GM21529 (cell line): ENCODE measurements at regions not wholly inside any gene's neighbourhood (a gene's known extent, or its start where the extent isn't known, plus 50 kb on each side); places are given as distances from the start of the nearest gene placed in this dataset.

Source experiments
- ATAC-seq: cut with Tn5 transposase; IDR thresholded peaks from one replicate; pipeline ENCODE4 v1.9.1; 2021; ENCODE audit not compliant: unreplicated experiment

GRCh38 chr6:40724886-40725285, 137.7 kb upstream of the LRFN2 start:
- ATAC-seq = no peak

- no peak for ATAC-seq
These were observed 136.8 kb upstream of the LRFN2 start for GRCh38 chr6:40723967-40724366.

GRCh38 chr6:40722553-40723258, 135.5 kb upstream of the LRFN2 start:
- no peak for ATAC-seq

GRCh38 chr6:40722091-40722490, 134.9 kb upstream of the LRFN2 start:
- no peak for ATAC-seq

GRCh38 chr6:40721271-40721952, 134.2 kb upstream of the LRFN2 start:
- no peak for ATAC-seq

- ATAC-seq = no peak
These were observed 133.2 kb upstream of the LRFN2 start for GRCh38 chr6:40720375-40720748.

- ATAC-seq = peak; percentile 82
These were observed 132.7 kb upstream of the LRFN2 start for GRCh38 chr6:40719671-40720374.

GRCh38 chr6:40718401-40718800, 131.2 kb upstream of the LRFN2 start:
- no peak for ATAC-seq

GRCh38 chr6:40717411-40718057, 130.4 kb upstream of the LRFN2 start:
- ATAC-seq = no peak

- no peak for ATAC-seq
These were observed 128.6 kb upstream of the LRFN2 start for GRCh38 chr6:40715570-40716403.

GRCh38 chr6:40714576-40715564, 127.7 kb upstream of the LRFN2 start:
- no peak for ATAC-seq

GRCh38 chr6:40714143-40714542, 127.0 kb upstream of the LRFN2 start:
- ATAC-seq = no peak

GRCh38 chr6:40713002-40713719, 126.0 kb upstream of the LRFN2 start:
- ATAC-seq = no peak

- ATAC-seq = peak; percentile 44
These were observed 123.6 kb upstream of the LRFN2 start for GRCh38 chr6:40710626-40711330.

GRCh38 chr6:40708049-40708448, 120.9 kb upstream of the LRFN2 start:
- ATAC-seq = no peak

- no peak for ATAC-seq
These were observed 119.0 kb upstream of the LRFN2 start for GRCh38 chr6:40706178-40706577.

GRCh38 chr6:40705354-40705753, 118.2 kb upstream of the LRFN2 start:
- ATAC-seq = no peak

- ATAC-seq = no peak
These were observed 114.3 kb upstream of the LRFN2 start for GRCh38 chr6:40701352-40702007.
